Sciatic nerve (tissue), 2 donors: ENCODE measurements at regions not wholly inside any gene's neighbourhood (a gene's known extent, or its start where the extent isn't known, plus 50 kb on each side); places are given as distances from the start of the nearest gene placed in this dataset.

ENCODE experiments used
- ATAC-seq: fragments of 200-7000 bp; cut with Tn5 transposase; one replicate; pipeline ENCODE4 v1.9.1; 2020; ENCODE audit warnings: mild to moderate bottlenecking, moderate library complexity
- DNase-seq: peaks from one replicate; pipeline ENCODE4 v3.0.0-alpha.2; 2020; ENCODE audit warnings: low spot score
- intact Hi-C: fragments of 100-400 bp; cut with DNase I; formaldehyde crosslinking; loops from one replicate; pipeline ENCODE4 v1.14.2; 2022
- donor health status: DM: no; HTN: no; CAD: no.
- donor health status: DM: no; HTN: no; CAD: no.

- intact Hi-C loops: no loop called here
- ATAC-seq: no peak
- no peak for DNase-seq
These were observed 446.6 kb downstream of the KLF5 start for GRCh38 chr13:73505376-73505890.

- ATAC-seq (no peak), DNase-seq (no peak)
- intact Hi-C loops: no loop called here
These were observed 440.9 kb downstream of the KLF5 start for GRCh38 chr13:73499695-73500094.

GRCh38 chr13:73497430-73497829 lies 438.6 kb downstream of the KLF5 start:
- intact Hi-C loops: no loop called here
- no peak for DNase-seq
- ATAC-seq: no peak

- ATAC-seq: no peak
These were observed 437.9 kb downstream of the KLF5 start for GRCh38 chr13:73496711-73497110.

GRCh38 chr13:73492811-73493210 lies 434.0 kb downstream of the KLF5 start:
- intact Hi-C loops: no loop called here
- ATAC-seq (no peak), DNase-seq (no peak)

More at GRCh38 chr13:73496711-73497110, 437.9 kb downstream of the KLF5 start:
- intact Hi-C loops: no loop called here
- DNase-seq: no peak

GRCh38 chr13:73482556-73482955 lies 423.8 kb downstream of the KLF5 start:
- DNase-seq (no peak), ATAC-seq (peak; percentile 32)
- intact Hi-C loops: no loop called here

- DNase-seq: no peak
- intact Hi-C loops: no loop called here
- no peak for ATAC-seq
These were observed 423.2 kb downstream of the KLF5 start for GRCh38 chr13:73481886-73482445.

GRCh38 chr13:73480779-73481559 lies 422.2 kb downstream of the KLF5 start:
- DNase-seq: no peak
- ATAC-seq: no peak

GRCh38 chr13:73479856-73480255 lies 421.1 kb downstream of the KLF5 start:
- DNase-seq: no peak
- ATAC-seq: no peak
- intact Hi-C loops: no loop called here

More at GRCh38 chr13:73480779-73481559, 422.2 kb downstream of the KLF5 start:
- intact Hi-C loops: no loop called here

- ATAC-seq (no peak), DNase-seq (no peak)
- intact Hi-C loops: no loop called here
These were observed 420.5 kb downstream of the KLF5 start for GRCh38 chr13:73479351-73479750.

GRCh38 chr13:73477441-73477840 lies 418.6 kb downstream of the KLF5 start:
- ATAC-seq (no peak), DNase-seq (no peak)
- intact Hi-C loops: no loop called here

- ATAC-seq (no peak), DNase-seq (no peak)
- intact Hi-C loops: no loop called here
These were observed 414.2 kb downstream of the KLF5 start for GRCh38 chr13:73473016-73473415.

- no peak for ATAC-seq
- intact Hi-C loops: no loop called here
- no peak for DNase-seq
These were observed 408.3 kb downstream of the KLF5 start for GRCh38 chr13:73467125-73467524.

- no peak for DNase-seq
- intact Hi-C loops: no loop called here
- no peak for ATAC-seq
These were observed 407.8 kb downstream of the KLF5 start for GRCh38 chr13:73466561-73466960.

- no peak for ATAC-seq
- DNase-seq: no peak
- intact Hi-C loops: no loop called here
These were observed 406.8 kb downstream of the KLF5 start for GRCh38 chr13:73465617-73465971.

GRCh38 chr13:73464758-73465616 lies 406.2 kb downstream of the KLF5 start:
- ATAC-seq: no peak
- no peak for DNase-seq
- intact Hi-C loops: no loop called here

GRCh38 chr13:73462241-73462640 lies 403.4 kb downstream of the KLF5 start:
- DNase-seq (no peak), ATAC-seq (no peak)
- intact Hi-C loops: no loop called here

GRCh38 chr13:73451221-73452029 lies 392.6 kb downstream of the KLF5 start:
- intact Hi-C loops: no loop called here
- DNase-seq (no peak), ATAC-seq (peak; percentile 92)

- ATAC-seq (peak; percentile 91), DNase-seq (no peak)
- intact Hi-C loops: no loop called here
These were observed 391.8 kb downstream of the KLF5 start for GRCh38 chr13:73450583-73450982.
